ENCODE measurements at regions not wholly inside any gene's neighbourhood (a gene's known extent, or its start where the extent isn't known, plus 50 kb on each side); places are given as distances from the start of the nearest gene placed in this dataset.
A peak's percentile ranks its signal among the peaks of the same experiment; 100 is the strongest.
"Not testable (repeated sequence)": the region's sequence is repeated elsewhere in the genome, so short reads cannot be mapped to it uniquely, and the experiment has no call there.

DNA sequence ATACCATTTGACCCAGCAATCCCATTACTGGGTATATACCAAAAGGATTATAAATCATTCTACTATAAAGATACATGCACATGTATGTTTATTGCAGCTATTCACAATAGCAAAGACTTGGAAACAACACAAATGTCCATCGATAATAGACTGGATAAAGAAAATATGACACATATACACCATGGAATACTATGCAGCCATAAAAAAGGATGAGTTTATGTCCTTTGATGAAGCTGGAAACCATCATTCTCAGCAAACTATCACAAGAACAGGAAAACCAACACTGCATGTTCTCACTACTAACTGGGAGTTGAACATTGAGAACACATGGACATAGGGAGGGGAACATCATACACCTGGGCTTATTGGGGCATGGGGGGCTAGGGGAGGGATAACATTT lies 991.8 kb downstream of the SLC16A7 start:
- H3K4me2 ChIP-seq (ENCODE audit: low read length); H2AK5ac ChIP-seq (ENCODE audit: low read length); H3K18ac ChIP-seq (ENCODE audit: low read length); H3K4me3 ChIP-seq (ENCODE audit: low read length); H4K5ac ChIP-seq (ENCODE audit: low read length); H3K27me3 ChIP-seq (ENCODE audit: insufficient read depth, low read length, poor library complexity); H3K4me1 ChIP-seq (ENCODE audit: control insufficient read depth, low read depth, low read length); H3K56ac ChIP-seq (ENCODE audit: low read length); H3K79me1 ChIP-seq (ENCODE audit: low read length); H4K8ac ChIP-seq (ENCODE audit: low read depth, low read length); H3K9ac ChIP-seq (ENCODE audit: low read length); H3K4ac ChIP-seq (ENCODE audit: low read depth, low read length); DNase-seq; H2BK15ac ChIP-seq (replicated peaks; ENCODE audit: low read depth); H2BK5ac ChIP-seq (ENCODE audit: low read length); H3K23ac ChIP-seq (ENCODE audit: low read length); H2BK120ac ChIP-seq (ENCODE audit: low read depth, low read length); H3K27ac ChIP-seq (ENCODE audit: low read depth, low read length); H3K79me2 ChIP-seq (ENCODE audit: control insufficient read depth, insufficient read depth, low read length); H3K36me3 ChIP-seq (ENCODE audit: control insufficient read depth, insufficient read depth, low read length): not testable (repeated sequence)
- WGBS (ENCODE audit: extremely low coverage, insufficient coverage, low lambda C conversion rate), result no CpG with 5 or more reads among the region's 1 CpG

DNA sequence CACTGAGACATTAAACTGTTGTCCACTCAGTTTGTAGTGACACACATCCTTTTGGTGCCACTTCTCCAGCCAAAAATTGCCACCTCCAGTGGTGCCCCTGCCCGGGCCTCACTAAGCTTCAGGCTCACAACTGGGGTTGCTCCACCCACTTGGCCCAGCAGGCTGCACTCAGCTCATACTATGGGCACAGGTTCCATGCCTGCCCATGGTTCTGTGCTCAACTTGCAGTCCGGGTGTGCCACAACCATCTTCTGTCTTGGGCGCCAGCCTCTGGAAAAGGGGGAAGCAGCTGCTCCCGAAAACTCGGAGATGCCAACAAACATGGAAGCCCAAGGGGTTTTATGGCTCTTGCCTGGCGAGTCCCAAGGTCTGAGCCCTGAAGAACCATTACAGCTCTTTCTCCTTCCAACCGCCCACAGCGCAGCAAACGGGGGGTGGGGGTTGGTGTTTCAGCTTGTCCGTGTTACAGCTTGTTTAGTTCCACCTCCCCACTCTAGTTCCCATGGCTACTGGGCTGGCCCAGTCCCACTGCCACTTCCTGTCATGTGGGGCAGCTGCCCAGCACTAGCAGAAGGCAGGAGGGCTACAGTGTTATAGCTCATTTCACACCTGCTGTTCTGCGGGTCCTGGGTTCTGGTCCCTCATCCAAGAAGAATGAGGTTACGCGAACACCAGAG lies 998.3 kb downstream of the SLC16A7 start:
- no peak overlapping the region for H2AK5ac ChIP-seq (ENCODE audit: low read length)
- H3K56ac ChIP-seq (ENCODE audit: low read length), result no peak overlapping the region
- no peak overlapping the region for H2BK120ac ChIP-seq (ENCODE audit: low read depth, low read length)
- no peak overlapping the region for H2BK5ac ChIP-seq (ENCODE audit: low read length)
- H4K8ac ChIP-seq (ENCODE audit: low read depth, low read length), result no peak overlapping the region
- no peaks in the 10 kb centered on the region for H3K79me2 ChIP-seq (ENCODE audit: control insufficient read depth, insufficient read depth, low read length)
- no peaks in the 10 kb centered on the region for H3K79me1 ChIP-seq (ENCODE audit: low read length)
- DNase-seq, result no peak
- H3K4me2 ChIP-seq (ENCODE audit: low read length), result no peak overlapping the region
- no CpG with 5 or more reads among the region's 13 CpGs for WGBS (ENCODE audit: extremely low coverage, insufficient coverage, low lambda C conversion rate)
- no peak overlapping the region for H3K9ac ChIP-seq (ENCODE audit: low read length)
- H3K4ac ChIP-seq (ENCODE audit: low read depth, low read length), result no peak overlapping the region
- no peak overlapping the region for H3K4me3 ChIP-seq (ENCODE audit: low read length)
- H4K5ac ChIP-seq (ENCODE audit: low read length), result no peak overlapping the region
- no peak overlapping the region for H3K23ac ChIP-seq (ENCODE audit: low read length)
- H2BK15ac ChIP-seq (replicated peaks; ENCODE audit: low read depth), result no peak overlapping the region
- H3K36me3 ChIP-seq (ENCODE audit: control insufficient read depth, insufficient read depth, low read length), result no peaks in the 10 kb centered on the region
- no peaks in the 10 kb centered on the region for H3K4me1 ChIP-seq (ENCODE audit: control insufficient read depth, low read depth, low read length)
- H3K18ac ChIP-seq (ENCODE audit: low read length), result no peak overlapping the region
- no peaks in the 10 kb centered on the region for H3K27me3 ChIP-seq (ENCODE audit: insufficient read depth, low read length, poor library complexity)
- no peak overlapping the region for H3K27ac ChIP-seq (ENCODE audit: low read depth, low read length)

- WGBS (ENCODE audit: extremely low coverage, insufficient coverage, low lambda C conversion rate), result no CpG with 5 or more reads among the region's 1 CpG
- H2AK5ac ChIP-seq (ENCODE audit: low read length), result no peak overlapping the region
- H3K4me2 ChIP-seq (ENCODE audit: low read length), result no peak overlapping the region
- H4K8ac ChIP-seq (ENCODE audit: low read depth, low read length), result no peak overlapping the region
- no peak overlapping the region for H2BK5ac ChIP-seq (ENCODE audit: low read length)
- no peak overlapping the region for H3K23ac ChIP-seq (ENCODE audit: low read length)
- no peaks in the 10 kb centered on the region for H3K79me1 ChIP-seq (ENCODE audit: low read length)
- H3K27ac ChIP-seq (ENCODE audit: low read depth, low read length), result no peak overlapping the region
- H3K4ac ChIP-seq (ENCODE audit: low read depth, low read length), result no peak overlapping the region
- H3K4me1 ChIP-seq (ENCODE audit: control insufficient read depth, low read depth, low read length), result no peaks in the 10 kb centered on the region
- no peak for DNase-seq
- no peak overlapping the region for H2BK120ac ChIP-seq (ENCODE audit: low read depth, low read length)
- H3K79me2 ChIP-seq (ENCODE audit: control insufficient read depth, insufficient read depth, low read length), result no peaks in the 10 kb centered on the region
- no peak overlapping the region for H4K5ac ChIP-seq (ENCODE audit: low read length)
- H2BK15ac ChIP-seq (replicated peaks; ENCODE audit: low read depth), result no peak overlapping the region
- no peak overlapping the region for H3K56ac ChIP-seq (ENCODE audit: low read length)
- no peak overlapping the region for H3K4me3 ChIP-seq (ENCODE audit: low read length)
- no peaks in the 10 kb centered on the region for H3K36me3 ChIP-seq (ENCODE audit: control insufficient read depth, insufficient read depth, low read length)
- no peak overlapping the region for H3K18ac ChIP-seq (ENCODE audit: low read length)
- H3K27me3 ChIP-seq (ENCODE audit: insufficient read depth, low read length, poor library complexity), result no peaks in the 10 kb centered on the region
- no peak overlapping the region for H3K9ac ChIP-seq (ENCODE audit: low read length)
Observed at GRCh38 chr12:60602601-60603000, 1006.8 kb downstream of the SLC16A7 start.

DNA sequence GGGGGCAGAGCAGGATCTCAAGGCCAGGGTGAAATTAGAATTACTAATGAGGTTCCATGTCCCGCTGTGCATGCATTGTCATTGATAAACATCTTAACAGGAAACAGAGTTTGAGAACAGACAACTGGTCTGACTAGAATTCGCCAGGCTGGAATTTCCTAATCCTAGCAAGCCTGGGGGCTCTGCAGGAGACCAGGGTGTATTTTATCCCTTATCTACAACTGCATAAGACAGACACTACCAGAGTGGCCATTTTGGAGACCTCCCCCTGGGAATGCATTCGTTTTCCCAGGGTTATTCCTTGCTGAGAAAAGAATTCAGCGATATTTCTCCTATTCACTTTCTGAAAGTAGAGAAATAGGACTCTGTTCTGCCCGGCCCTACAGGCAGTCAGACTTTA lies 1007.6 kb downstream of the SLC16A7 start:
- H3K9ac ChIP-seq (ENCODE audit: low read length); H3K36me3 ChIP-seq (ENCODE audit: control insufficient read depth, insufficient read depth, low read length); H3K79me2 ChIP-seq (ENCODE audit: control insufficient read depth, insufficient read depth, low read length); H3K23ac ChIP-seq (ENCODE audit: low read length); H3K4ac ChIP-seq (ENCODE audit: low read depth, low read length); H3K4me2 ChIP-seq (ENCODE audit: low read length); H3K27me3 ChIP-seq (ENCODE audit: insufficient read depth, low read length, poor library complexity); H4K5ac ChIP-seq (ENCODE audit: low read length); H3K27ac ChIP-seq (ENCODE audit: low read depth, low read length); H2AK5ac ChIP-seq (ENCODE audit: low read length); H3K56ac ChIP-seq (ENCODE audit: low read length); H4K8ac ChIP-seq (ENCODE audit: low read depth, low read length); H3K4me3 ChIP-seq (ENCODE audit: low read length); H3K4me1 ChIP-seq (ENCODE audit: control insufficient read depth, low read depth, low read length); H2BK15ac ChIP-seq (replicated peaks; ENCODE audit: low read depth); H2BK5ac ChIP-seq (ENCODE audit: low read length); H3K18ac ChIP-seq (ENCODE audit: low read length); H3K79me1 ChIP-seq (ENCODE audit: low read length); H2BK120ac ChIP-seq (ENCODE audit: low read depth, low read length): not testable (repeated sequence)
- peak; percentile 47 for DNase-seq
- whole genome bisulfite sequencing (ENCODE audit: extremely low coverage, insufficient coverage, low lambda C conversion rate), result no CpG with 5 or more reads among the region's 5 CpGs

- Histone ChIP-seq H3K79me1 (ENCODE audit: low read length) (no peaks in the 10 kb centered on the region), H3K27ac (ENCODE audit: low read depth, low read length) (no peak overlapping the region), H4K8ac (ENCODE audit: low read depth, low read length) (no peak overlapping the region), H3K79me2 (ENCODE audit: control insufficient read depth, insufficient read depth, low read length) (no peaks in the 10 kb centered on the region), H4K5ac (ENCODE audit: low read length) (no peak overlapping the region), H2BK120ac (ENCODE audit: low read depth, low read length) (no peak overlapping the region), H3K4me1 (ENCODE audit: control insufficient read depth, low read depth, low read length) (no peaks in the 10 kb centered on the region), H3K23ac (ENCODE audit: low read length) (no peak overlapping the region), H3K4ac (ENCODE audit: low read depth, low read length) (no peak overlapping the region), H3K9ac (ENCODE audit: low read length) (no peak overlapping the region), H3K27me3 (ENCODE audit: insufficient read depth, low read length, poor library complexity) (no peaks in the 10 kb centered on the region), H2BK5ac (ENCODE audit: low read length) (no peak overlapping the region), H2BK15ac (replicated peaks; ENCODE audit: low read depth) (no peak overlapping the region), H3K36me3 (ENCODE audit: control insufficient read depth, insufficient read depth, low read length) (no peaks in the 10 kb centered on the region), H3K4me2 (ENCODE audit: low read length) (no peak overlapping the region), H3K56ac (ENCODE audit: low read length) (no peak overlapping the region), H2AK5ac (ENCODE audit: low read length) (no peak overlapping the region), H3K18ac (ENCODE audit: low read length) (no peak overlapping the region), H3K4me3 (ENCODE audit: low read length) (no peak overlapping the region)
- DNase-seq, result no peak
Observed at GRCh38 chr12:60616400-60616799, 1020.6 kb downstream of the SLC16A7 start.

- WGBS (ENCODE audit: extremely low coverage, insufficient coverage, low lambda C conversion rate), result no CpG with 5 or more reads among the region's 1 CpG
- no peaks in the 10 kb centered on the region for H3K36me3 ChIP-seq (ENCODE audit: control insufficient read depth, insufficient read depth, low read length)
Observed at GRCh38 chr12:60630796-60631195, 1035.0 kb downstream of the SLC16A7 start.

More at GRCh38 chr12:60630796-60631195, 1035.0 kb downstream of the SLC16A7 start:
- no peaks in the 10 kb centered on the region for H3K4me1 ChIP-seq (ENCODE audit: control insufficient read depth, low read depth, low read length)
- H3K23ac ChIP-seq (ENCODE audit: low read length), result no peak overlapping the region
- no peak overlapping the region for H3K9ac ChIP-seq (ENCODE audit: low read length)
- H2AK5ac ChIP-seq (ENCODE audit: low read length), result no peak overlapping the region
- no peak overlapping the region for H2BK5ac ChIP-seq (ENCODE audit: low read length)
- no peak overlapping the region for H3K27ac ChIP-seq (ENCODE audit: low read depth, low read length)
- H3K4me2 ChIP-seq (ENCODE audit: low read length), result no peak overlapping the region
- H4K5ac ChIP-seq (ENCODE audit: low read length), result no peak overlapping the region
- H3K79me2 ChIP-seq (ENCODE audit: control insufficient read depth, insufficient read depth, low read length), result no peaks in the 10 kb centered on the region
- H4K8ac ChIP-seq (ENCODE audit: low read depth, low read length), result no peak overlapping the region
- H3K56ac ChIP-seq (ENCODE audit: low read length), result no peak overlapping the region
- no peaks in the 10 kb centered on the region for H3K27me3 ChIP-seq (ENCODE audit: insufficient read depth, low read length, poor library complexity)
- H3K4me3 ChIP-seq (ENCODE audit: low read length), result no peak overlapping the region
- H2BK120ac ChIP-seq (ENCODE audit: low read depth, low read length), result no peak overlapping the region
- H3K18ac ChIP-seq (ENCODE audit: low read length), result no peak overlapping the region
- no peak overlapping the region for H2BK15ac ChIP-seq (replicated peaks; ENCODE audit: low read depth)
- DNase-seq, result no peak
- no peak overlapping the region for H3K4ac ChIP-seq (ENCODE audit: low read depth, low read length)
- no peaks in the 10 kb centered on the region for H3K79me1 ChIP-seq (ENCODE audit: low read length)
